Keratinocyte (primary cell): ENCODE measurements at regions not wholly inside any gene's neighbourhood (a gene's known extent, or its start where the extent isn't known, plus 50 kb on each side); places are given as distances from the start of the nearest gene placed in this dataset.

ENCODE experiments used
- CTCF ChIP-seq, 3 experiments: IDR thresholded peaks in 1 of 3; conservative IDR thresholded peaks in 1 of 3; optimal IDR thresholded peaks in 1 of 3; 2 replicates in 2 of 3; 3 replicates in 1 of 3; pipeline versions ENCODE3 to v1.5.1; 2011; ENCODE audit warnings: low read length in 3 of 3, mild to moderate bottlenecking in 3 of 3, moderate library complexity in 2 of 3, control low read depth in 1 of 3, inconsistent platforms in 1 of 3; ENCODE audit not compliant: insufficient read depth in 2 of 3; ENCODE audit errors: extremely low read depth in 1 of 3
- EZH2 ChIP-seq: IDR thresholded peaks from one replicate; pipeline ENCODE4 v1.6.1; 2012; ENCODE audit warnings: inconsistent platforms, mild to moderate bottlenecking, low read length, moderate library complexity

DNA sequence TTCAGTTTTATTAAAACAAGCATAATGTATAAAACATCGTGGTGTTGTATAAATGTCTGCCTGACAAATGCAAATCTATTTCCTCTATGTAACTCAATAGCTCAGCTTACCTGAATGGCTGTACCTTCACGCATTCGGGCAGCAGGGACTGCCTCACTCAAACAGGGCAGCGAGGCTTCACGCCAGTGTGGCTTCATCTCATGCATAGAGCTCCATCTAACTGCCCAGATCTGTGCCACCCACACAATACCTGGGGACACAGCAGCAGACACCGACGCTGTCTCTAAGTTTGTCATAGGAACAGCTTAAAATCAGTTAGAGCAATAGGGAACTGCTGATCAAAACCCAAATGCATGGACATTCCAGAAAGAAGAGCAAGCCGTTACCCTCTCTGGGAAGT, 182.8 kb upstream of the ANKRD30A start:
- TF ChIP-seq EZH2 (no peak), CTCF (optimal IDR thresholded peaks at IDR 0.05 in 1 of 3, IDR thresholded peaks at IDR 0.05 in 1 of 3, conservative IDR thresholded peaks at IDR 0.05 in 1 of 3; ENCODE audit: extremely low read depth in 1 of 3, insufficient read depth in 2 of 3, low read length in 3 of 3) (no peak)
